ENCODE measurements at regions not wholly inside any gene's neighbourhood (a gene's known extent, or its start where the extent isn't known, plus 50 kb on each side); places are given as distances from the start of the nearest gene placed in this dataset.

GRCh38 chr5:133830911-133831310 is 137.5 kb downstream of the C5orf15 start:
- TF ChIP-seq CTCF (conservative IDR thresholded peaks at IDR 0.05 in 1 of 2, IDR thresholded peaks at IDR 0.05 in 1 of 2; ENCODE audit: low read depth in 1 of 2, low read length in 2 of 2): no peak
- TF ChIP-seq EZH2 (IDR thresholded peaks at IDR 0.05; ENCODE audit: low read length, missing control alignments): no peak

Data from fibroblast of lung (primary cell).